HG02588 (cell line): ENCODE measurements at regions not wholly inside any gene's neighbourhood (a gene's known extent, or its start where the extent isn't known, plus 50 kb on each side); places are given as distances from the start of the nearest gene placed in this dataset.

Experiments
- ATAC-seq: cut with Tn5 transposase; IDR thresholded peaks from one replicate; pipeline ENCODE4 v1.9.1; 2021; ENCODE audit warnings: mild to moderate bottlenecking, moderate library complexity; ENCODE audit not compliant: unreplicated experiment

DNA sequence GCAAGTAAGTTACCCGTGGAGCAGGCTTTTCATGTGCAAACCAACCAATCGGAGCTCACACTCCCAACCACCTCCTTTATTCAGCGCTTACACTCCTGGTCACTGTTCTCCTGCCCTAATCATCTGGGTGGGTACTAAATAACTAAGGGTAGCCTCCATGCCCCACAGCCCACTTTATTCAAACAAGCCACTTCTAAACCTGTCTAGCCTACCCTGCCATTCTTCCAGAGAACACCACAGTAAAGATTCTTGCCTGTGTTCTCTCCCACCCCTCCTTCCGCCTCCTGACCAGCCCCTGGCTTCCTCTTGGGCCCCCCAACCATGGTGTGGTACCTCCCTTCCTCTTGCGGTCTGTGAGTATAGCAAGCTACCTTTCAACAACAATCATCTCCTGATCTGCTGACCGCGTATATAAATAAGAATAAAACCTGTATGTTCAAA, 581.9 kb downstream of the VRK1 start:
- ATAC-seq, result no peak

DNA sequence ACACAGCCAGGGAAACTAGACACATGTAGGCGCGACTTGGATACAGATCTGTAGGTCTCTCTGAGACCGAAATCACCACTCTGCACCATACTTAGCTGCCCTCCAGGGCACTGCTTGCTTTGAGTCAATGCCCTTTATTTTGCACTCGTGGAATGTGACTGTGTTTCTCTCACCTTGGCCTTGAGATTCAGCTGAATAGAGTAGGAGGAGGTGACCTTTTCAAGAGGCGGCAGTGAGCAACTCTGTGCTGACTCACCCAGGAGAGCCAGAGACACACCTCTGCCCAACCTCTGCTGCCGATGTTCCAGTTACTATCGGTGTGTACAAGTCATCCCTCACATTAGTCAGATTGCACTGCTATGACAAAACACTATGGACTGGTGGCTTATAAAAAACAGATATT, 583.4 kb downstream of the VRK1 start:
- no peak for ATAC-seq

DNA sequence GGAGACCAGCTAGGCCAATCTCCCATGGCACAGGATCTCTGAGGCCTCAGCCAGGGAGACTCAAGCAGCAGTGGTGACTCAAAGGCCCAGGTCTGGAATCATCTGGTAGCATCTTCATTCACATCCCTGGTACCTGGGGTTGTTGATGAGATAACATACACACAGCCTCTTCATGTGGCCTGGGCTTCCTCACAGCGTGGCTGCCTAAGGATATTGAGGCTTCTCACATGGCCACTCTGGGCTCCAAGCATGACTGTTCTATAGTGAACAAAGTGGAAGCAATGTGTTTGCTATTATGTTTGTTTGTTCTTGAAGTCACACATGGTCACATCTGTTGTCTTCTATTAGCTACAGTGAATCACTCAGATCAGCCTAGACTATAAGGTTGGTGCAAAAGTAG, 584.1 kb downstream of the VRK1 start:
- ATAC-seq, result no peak

DNA sequence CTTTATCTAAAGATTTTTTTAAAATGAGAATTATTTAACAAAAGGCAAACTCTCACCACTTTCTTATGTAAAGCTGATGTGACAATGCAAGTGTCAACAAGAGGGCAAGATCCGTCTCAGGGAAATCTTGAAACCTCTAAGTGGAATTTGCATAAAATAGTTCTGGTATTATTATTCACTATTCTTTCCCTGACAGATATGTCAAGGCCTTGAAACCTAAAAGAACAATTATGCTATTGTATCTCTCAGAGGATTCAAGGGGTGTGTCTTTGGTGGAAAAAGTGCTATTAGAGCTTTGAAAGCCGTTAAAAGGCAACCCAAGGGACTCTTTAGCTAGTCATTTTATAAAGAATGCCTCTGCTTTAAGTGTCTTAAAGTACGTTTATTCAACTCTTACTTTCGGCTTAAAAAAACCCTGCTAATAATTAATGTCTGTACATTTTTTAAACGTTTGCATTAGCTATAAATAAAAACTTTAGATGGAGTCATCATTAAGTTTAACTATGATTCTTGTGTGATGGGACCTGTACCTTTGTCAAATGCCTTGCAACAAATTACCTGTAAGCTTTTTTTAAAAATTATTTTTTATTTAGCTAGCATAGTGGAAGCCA, 585.5 kb downstream of the VRK1 start:
- ATAC-seq, result no peak

DNA sequence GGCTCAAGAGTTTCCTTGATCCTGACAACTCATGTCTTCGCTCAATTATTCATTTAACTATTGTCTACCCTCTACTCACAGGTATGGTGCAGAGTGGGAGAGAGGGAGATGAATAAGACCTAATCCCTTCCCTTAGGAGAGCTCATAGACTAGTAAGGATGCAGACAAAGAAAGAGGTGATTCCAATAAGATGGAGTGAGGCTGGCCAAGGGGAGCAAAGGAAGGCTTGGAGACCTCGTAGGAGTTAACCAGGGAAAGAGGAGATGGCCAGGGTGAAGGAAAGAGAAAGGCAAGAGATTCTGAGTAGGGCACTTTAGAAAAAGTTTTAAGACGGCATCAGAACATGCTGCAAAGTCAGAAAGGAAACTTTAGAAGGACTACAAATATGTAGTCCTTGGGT, 588.5 kb downstream of the VRK1 start:
- ATAC-seq, result no peak

DNA sequence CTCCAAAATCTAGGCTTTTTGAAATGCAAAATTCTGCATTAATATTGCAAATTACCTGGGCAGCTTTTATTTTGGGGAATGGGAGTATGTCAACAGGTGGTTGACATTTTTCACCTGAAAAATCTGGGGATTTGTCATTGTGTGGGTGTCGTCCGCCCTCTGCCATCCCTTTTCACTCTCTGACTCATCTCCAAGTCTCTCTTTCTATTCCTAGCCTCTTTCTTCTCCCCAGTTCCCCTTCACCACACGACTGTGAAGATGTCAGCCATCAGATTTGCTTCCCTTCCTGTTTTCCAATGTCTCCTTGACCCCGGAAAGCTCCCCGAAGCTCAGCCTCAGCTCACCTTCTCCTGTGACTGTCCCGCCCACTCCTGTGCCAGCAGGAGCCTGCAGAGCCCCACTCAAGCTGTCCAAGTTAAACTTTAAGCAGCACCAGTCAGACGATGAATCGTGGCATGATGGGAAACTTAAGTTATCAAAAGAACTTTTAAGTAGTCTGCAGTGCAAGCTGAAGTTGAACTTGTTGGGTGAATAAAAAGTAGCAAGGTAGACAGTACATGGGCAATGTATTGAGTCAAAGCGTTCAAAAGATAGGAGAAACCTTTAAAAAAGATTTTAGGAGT, 590.2 kb downstream of the VRK1 start:
- no peak for ATAC-seq

DNA sequence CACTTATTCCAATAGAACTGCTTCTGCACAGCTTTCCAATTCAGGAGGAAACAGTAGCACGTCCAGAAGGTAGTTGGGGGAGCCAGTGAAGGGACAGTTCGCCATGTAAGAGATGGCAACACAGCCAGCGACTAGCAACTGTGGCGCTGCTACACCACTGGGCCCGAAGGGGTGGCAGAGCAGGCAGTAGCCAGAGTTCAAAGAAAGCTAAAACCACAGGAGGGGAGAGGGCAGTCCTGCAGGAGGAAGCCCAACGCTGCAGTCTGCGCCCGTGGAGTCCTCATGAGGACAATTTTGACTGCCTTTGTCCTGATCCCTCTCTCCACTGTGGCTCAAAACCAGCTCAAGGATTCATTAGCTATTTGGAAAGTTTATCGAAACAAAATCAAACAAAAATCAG, 591.2 kb downstream of the VRK1 start:
- ATAC-seq, result no peak

DNA sequence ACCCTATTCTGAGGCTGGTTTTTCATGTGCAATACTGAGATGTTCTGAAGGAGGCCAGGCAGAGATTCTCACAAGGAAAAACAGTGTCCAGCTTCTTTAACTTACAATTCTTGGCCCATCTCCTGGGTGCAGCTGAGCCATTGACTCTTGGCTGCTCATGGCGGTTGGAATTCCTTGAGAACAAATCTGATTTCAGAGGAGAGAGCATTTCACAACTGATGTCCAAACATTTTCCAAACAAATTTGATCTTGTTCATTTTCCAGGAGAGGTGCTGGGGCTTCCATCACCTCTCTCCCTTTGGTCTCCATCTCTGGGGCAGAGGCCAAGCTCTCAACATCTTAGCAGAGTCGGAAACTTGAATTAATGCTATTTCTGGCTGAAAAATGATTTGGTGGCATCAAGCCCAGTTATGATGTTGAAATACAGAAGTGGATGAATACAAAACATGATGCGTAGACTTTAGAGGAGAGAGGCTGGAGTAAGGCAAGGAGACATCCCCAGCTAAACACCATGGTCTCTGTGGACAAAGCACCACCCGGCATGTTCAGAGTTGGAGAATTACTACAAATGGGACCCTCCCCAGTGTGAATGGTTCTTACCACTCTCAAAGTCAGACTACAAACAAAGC, 593.0 kb downstream of the VRK1 start:
- ATAC-seq, result no peak

DNA sequence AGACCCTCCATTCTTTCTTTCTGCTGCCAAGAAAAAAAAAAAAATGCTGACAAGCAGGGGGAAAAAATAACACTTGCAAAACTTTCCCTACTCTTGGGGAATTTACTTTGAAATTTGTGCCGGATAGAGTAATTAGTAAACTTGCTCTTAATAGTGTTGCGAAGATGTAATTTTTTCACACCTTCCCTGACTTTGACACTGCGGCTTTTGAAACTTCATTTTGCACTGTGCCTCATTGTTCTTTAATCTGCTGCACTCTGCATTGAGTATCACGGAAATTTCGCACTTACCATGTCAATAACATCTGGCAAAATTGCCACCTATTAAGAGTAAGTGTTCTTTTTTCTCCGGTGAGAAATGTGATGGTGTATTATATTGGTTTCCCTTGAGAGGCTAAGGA, 596.1 kb downstream of the VRK1 start:
- ATAC-seq, result no peak

DNA sequence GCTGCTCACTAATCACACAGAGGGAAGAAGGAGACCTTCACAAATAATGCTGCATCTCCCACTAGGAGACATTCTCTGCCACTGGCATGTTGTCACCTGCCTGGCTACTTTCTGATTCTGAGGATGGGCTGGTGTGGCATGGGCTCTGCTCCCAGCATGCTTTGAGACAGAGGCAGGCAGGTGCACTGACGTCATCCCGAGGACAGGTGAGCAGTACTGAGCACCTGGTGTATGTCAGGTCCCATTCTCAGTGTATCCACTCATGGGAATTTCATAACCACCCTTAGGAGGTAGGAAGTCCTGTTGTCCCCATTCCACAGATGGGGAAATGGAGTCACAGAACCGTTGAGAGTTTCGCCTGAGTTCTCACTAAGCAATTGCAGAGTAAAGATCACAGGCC, 597.9 kb downstream of the VRK1 start:
- no peak for ATAC-seq

DNA sequence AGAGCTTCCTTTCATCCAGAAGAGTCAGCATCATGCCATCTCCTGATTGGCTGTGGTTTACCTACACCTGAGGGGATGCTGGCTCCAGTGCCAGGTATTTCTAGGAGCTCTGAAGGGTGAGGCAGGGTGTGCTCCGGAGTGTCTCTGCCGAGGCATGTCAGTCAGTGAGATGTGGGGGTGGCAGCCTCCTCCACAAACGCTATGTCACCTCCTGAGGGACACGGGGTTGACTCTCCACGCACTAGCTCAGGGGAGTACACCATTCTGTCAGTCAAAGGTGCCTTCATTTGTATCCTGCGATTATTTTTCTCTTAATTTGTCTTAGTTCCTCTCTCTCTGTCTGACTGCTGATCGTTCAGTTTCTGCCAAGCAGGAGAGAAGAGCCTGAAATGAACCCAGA, 604.5 kb downstream of the VRK1 start:
- no peak for ATAC-seq

DNA sequence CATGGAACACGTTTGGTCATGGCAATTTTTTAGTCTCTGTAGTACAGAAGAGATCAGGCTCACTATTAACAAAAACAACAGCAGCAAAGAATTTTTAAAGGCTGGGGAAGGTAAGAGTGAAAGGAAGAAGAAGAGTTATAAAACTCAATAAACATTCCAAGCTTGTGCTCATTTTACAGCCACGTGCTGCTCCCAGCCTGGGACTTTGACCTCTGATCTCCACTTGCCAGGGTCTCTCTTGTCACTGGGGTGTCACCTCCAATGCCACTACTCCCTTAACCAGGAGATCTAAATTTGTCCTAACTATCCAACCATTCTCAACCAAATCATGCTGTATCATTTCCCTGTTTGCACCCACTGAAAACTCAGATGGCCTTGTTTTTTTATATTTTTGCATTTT, 605.1 kb downstream of the VRK1 start:
- no peak for ATAC-seq

DNA sequence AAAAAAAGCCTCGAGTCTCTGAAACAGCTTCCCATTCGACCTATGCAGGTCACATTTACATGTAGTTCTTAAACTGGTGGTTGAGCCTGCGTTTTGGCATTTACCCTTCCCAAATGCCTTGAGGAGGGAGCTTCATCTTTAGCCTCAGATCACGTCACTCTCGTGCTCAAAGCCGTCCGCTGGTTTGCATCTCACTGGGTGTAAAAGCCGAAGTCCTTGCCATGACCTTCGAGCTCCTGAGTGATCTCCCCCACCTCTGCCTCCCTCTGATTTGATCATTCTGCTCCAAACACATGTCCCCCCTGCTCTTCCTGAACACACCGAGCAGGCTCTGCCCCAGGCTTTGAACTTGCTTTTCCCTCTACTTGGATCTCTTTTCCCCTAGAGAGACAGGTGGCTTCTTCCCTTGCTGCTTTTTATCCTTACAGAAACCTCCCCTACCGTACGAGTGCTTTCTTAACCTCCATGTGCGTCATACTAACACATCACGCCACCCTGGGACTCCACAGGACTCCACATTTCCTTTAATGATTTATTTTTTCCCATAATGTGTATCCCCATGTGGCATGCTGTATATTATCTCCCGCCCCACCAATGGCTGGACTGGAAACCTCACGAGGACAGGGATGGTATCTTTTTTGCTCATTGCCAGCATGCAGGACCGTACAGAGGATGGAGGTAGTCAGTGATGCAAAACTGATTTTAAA, 610.7 kb downstream of the VRK1 start:
- no peak for ATAC-seq

DNA sequence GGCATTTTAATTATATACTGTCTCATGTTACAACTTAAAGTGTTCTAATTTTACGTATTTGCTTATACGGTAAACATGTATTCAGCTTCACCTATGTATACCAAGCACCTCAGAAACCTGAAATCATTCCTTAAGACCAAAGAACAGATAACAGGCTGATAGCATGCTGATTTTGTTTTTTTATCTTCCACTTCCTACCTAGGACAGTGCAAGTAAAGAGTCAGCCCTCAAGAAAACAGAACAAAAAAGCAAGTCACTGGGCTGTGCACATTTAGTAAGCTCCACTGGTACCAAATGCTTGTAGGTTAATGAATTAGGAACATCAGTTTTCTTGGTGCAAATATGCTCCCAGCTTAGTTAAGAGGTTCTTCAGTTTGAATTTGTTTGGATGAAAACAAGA, 611.3 kb downstream of the VRK1 start:
- no peak for ATAC-seq

DNA sequence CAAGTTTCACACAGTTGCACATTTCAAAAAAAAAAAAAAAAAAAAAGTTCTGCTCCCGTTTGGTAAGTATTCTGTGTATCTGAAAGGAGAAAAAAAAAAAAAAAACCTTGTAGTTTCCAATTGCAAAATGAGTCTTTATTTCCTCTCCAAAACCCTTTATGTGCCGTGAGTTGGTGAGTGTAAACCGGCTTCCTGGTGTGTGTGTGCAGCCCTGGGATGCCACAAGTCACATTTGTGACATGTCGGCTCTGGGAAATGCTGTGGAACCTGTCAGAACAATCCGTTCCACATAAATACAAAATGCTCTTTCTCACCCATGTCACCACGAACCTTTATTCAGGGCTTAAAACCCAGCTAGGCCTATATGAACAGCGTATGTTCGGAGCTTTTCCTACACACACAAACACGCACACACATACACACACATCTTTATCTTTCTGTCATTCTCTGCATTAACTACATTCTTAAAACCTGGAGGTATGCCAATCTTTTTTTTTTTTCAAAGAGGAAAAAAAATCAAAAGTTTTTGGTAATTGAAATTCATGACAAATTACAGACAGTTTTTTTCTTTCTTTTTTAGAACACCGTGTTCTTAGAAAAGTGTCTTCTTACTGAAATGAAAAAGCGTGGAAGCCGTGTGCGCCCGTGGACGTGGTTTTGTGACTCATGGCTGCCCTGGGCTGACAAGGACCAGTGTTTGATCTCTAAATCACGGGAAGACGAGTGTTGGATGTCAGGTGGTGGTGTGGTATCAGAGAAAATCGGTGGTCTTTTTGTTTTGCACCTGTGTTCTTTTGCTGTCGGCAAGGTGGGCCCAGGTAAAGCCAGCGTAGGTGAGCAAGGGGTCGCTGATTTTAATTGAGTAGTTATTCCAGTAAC, 612.0 kb downstream of the VRK1 start:
- no peak for ATAC-seq

DNA sequence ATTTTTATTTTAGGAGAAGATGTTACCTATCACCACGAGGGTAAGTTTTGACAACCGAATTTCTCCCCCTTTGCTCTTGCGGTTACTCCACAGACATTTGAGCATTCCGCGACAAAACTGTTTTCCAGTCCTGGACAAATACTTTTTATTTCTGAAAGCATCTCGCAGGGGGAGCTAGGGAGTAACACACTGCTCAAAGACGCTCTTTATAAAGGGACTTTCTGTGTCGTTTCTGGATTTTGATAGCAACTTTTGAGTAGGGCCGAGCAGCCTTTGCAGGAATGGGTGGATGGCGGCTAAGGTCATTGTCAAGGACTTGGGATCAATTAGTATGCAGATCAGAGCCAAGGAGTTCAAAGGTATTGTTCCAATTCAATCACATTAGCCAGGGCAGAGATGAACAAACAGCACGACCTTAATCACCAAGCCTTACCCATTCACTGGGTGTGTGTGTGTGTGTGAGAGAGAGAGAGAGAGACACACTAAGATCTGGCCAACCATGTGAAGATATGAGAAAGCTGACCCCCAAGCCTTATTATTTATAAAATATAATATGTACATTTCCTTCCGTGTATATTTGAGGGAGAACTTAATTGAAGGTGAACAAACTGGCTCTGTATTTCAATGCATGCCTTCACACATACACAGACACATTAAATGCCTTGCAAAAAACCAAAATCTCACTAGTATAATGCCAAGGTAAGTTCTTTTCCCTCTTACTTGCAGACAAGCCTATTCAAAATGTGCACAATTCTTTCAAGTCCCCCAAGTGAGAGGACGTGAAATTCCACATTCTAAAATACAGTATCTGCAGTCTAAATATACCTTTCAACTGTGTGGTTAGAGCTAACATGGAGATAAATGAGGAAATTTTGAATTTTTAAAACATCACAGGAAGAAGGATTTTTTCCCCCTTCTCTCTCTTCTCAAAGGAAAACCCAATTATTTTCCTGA, 613.8 kb downstream of the VRK1 start:
- ATAC-seq, result no peak

DNA sequence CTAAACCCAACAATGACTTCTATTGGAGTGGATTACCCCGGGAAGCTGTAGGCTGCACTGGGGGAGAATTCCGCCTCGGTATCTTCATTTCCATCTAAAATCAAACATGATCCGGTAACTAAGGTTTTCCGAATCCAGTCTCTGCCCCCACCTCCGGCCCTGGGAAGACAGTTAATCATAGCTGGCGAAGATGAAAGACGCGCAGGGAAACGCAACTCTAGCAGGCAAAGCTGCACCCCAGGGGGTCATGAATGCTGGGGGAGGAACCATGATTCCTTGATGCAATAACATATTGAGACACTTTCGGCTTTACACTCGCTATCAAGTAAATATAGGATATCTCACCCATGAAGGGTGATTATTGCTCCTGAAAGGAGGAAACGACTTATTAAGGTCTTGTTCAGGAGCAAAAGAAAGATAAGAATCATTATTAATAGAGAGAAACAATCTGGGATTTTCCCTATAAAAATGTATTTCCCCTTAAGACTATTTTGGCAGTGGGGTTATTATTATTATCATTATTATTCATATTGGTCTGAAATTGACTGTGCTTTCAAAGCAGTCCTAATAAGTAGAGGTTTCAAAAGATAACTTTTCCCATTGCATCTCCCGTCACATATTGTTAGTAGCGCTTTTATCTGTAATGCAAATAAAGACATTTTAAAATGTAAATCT, 614.9 kb downstream of the VRK1 start:
- ATAC-seq, result no peak

DNA sequence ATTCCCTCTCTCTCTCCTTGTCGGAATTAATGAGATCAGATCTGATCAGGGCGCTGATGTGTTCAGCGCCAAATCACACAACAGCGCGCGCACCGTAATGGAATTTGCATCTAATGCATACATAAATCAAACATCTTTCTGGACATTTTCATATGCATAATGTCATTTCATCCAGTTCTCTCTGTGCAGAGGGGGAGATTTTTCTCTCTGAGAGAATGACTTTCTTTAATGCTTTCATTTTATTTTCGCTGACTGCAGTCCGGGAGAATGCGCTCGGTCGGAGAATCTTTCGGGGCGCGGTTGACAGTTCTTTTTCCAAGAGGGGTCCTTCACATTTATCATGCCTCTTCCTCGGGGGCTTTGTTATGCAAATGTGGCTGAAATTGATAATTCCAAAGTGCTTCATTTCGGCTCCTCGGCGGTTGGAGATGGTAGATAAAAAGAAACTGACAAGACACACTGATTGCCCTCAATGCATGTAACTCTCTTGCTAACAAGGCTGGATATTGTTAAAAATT, 615.9 kb downstream of the VRK1 start:
- no peak for ATAC-seq
